ENCODE measurements at regions not wholly inside any gene's neighbourhood (a gene's known extent, or its start where the extent isn't known, plus 50 kb on each side); places are given as distances from the start of the nearest gene placed in this dataset.

GRCh38 chr4:77367638-77368037, 210.6 kb downstream of the CCNG2 start:
- DNase-seq (ENCODE audit: low read depth): no peak

DNA sequence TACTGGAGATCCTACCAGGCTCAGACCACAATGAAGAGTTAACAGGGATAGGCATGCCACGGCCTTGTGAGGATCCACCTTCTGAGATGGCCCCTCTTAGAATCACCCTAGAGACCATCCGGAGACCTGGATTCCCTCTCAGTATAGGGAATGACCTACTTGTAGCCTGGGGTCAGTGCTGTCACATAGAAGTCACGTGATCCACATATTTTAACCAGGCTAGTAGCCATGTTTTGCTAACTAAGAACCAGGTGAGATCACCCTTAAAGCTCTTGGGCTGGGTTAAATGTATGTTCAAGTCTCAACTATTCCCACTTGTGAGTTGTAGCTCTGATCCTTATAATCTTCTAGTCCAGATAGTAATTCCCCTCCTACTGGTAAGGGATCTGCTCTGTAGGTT, 215.4 kb downstream of the CCNG2 start:
- DNase-seq (ENCODE audit: low read depth): no peak

DNA sequence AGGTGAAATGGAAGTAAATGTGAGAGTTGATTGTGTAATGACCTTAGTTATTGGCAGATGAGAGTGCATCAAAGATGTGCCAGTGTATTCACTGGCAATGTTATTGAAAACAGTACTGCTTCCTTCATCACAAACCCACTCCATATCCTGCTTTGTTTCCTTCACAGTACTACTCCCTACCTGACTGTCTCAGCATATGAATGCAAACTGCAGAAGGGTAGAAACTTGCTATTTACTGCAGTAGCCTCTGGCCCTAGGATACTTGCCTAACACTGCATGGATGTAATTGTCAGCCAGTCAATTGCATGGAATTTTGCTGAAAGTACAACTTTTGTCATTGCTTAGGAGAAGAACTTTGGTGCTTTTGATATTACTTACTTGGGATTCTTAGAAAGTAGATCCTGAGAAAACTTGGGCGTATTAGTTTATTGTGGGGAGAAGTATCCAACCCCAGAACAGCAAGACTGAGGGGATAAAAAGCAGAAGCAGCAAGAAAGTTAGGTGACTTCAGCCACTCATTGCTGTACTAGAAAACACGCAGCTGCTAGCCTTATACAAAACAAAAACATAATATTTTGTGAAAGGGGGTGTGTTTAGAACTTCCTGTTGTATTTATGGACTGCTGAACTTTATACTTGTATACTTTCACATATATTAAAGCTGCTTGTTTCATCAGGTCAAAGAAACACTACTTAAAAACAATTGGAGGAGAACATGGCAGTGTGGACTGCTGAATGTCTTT, 219.0 kb downstream of the CCNG2 start:
- no peak for DNase-seq (ENCODE audit: low read depth)

DNA sequence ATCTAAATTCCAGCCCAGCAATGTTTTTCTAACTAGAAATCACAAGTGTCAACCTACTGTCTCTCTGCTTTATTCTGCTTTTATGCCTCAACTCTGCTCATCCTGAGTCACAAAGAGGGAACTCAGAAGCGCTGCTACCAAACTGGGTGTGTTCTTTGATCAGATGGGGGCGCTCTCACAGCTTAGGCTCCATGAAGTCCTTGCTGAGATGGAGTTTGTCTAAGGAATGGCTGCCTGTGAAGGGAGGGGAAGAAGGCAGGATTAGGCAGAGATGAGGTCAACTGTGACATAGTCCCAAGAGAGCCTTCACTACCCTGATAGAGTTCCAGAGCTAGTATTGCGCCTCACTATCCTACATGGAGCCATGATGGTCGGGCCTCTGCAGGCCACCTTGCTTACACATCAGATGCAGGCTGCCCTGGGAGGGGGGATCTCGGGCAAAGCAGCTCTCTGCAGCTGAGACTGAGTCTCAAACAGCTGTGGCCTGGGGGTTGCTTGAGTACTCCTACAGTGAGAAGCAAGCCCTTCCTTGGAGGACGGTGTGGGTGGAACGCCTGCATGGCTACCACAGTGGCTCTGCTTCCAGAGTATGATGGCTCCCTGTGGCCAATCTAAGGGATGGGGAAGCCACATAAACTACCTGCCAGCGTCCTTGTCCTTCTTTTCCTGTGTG, 219.9 kb downstream of the CCNG2 start:
- no peak for DNase-seq (ENCODE audit: low read depth)

DNA sequence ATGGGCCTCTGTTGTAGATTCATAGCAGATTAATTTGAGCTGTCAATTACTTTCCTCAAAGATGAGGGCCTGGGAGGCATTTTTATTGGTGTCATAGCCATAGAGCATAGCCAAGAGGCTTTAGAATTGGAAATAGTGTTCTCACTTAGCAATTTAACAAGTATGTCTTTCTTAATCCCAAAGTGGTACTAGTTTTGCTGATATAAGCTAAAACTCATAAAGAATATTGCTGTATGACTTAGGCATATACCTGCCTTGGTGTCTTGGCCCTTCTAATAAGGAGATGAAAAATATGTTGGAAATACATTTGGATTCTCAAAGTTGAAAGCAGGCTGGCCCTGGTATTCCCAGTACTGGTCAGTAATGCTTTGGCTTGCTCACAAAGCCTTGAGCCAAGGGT, 221.5 kb upstream of the CXCL13 start:
- no peak for DNase-seq (ENCODE audit: low read depth)

GRCh38 chr4:77385124-77385969, 220.3 kb upstream of the CXCL13 start:
- DNase-seq (ENCODE audit: low read depth): no peak

DNA sequence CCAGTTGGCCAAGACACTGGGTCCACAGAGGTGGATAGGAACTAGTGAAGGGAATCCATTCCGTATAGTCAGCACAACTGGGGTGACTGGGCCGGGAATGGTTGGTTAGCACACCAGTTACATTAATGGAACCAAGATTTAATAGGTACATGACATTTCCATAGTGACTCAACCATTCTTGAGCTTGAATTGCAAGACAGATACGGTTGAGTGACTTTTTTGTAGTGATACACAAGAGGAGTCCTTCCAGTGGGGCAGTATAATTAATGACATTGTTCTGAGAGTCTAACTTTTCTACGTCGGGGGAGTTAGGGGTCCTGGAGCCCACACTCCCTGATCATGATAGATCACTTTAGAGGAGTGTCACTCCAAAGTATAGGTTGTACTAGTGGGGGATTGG, 211.6 kb upstream of the CXCL13 start:
- no peak for DNase-seq (ENCODE audit: low read depth)

- DNase-seq (ENCODE audit: low read depth): no peak
Observed at GRCh38 chr4:77395481-77395880, 210.1 kb upstream of the CXCL13 start.

DNA sequence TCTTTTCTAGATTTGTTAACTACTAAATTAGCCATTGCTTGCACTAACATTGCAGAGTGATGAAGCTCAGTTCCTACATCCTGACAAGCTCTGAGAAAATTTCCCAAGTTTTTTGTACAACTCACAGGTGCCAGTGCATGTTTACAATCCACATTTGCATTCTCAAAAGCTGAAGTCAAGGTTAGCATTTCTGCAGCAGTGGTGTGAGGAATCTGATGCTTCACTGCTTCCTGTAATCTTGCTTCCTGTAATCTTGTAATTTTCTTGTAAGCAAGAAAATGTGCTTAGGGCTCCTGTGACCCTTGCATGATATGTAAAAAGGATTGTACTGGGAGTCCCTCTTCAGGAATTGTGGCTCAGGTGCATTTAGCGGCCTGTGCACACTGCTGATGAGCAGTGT, 207.4 kb upstream of the CXCL13 start:
- no peak for DNase-seq (ENCODE audit: low read depth)

DNA sequence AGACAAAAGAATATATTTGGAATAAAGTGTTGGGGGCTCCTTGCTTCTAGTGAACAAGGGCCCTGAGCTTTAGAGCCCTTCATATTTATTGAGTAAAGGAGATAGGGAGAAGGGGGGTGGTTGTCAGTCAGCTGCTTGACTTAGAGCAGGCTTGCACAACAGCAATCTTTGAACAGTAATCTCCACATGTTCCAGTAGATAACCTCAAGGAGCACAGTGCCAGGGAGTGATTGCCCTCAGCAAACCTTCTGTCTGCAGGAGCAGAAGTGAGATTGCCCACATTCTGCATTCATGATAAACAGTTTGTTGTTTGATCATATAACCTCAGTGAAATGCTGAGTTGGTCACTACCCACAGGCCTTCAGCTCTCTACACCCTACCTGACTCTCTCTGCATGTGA, 205.8 kb upstream of the CXCL13 start:
- no peak for DNase-seq (ENCODE audit: low read depth)

DNA sequence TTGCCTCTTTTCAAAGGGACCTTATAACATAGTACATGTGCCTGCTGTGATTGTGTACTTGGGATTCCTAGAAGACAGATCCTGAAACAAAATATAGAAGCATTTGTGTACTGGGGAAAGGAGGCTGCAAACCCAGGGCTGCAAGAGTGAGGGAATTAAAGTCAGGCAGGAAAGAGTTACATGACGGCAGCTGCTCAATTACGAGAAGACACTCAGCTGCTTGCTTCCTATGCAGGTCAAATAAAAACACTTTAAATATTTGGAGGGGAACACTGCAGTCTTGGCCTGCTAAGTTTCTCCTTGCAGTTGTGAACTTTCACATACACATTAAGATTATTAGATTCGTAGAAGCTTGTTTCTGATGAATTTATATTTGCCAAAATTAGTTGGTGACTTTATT, 191.9 kb upstream of the CXCL13 start:
- no peak for DNase-seq (ENCODE audit: low read depth)

- DNase-seq (ENCODE audit: low read depth): no peak
Observed at GRCh38 chr4:77415689-77416088, 189.9 kb upstream of the CXCL13 start.

DNA sequence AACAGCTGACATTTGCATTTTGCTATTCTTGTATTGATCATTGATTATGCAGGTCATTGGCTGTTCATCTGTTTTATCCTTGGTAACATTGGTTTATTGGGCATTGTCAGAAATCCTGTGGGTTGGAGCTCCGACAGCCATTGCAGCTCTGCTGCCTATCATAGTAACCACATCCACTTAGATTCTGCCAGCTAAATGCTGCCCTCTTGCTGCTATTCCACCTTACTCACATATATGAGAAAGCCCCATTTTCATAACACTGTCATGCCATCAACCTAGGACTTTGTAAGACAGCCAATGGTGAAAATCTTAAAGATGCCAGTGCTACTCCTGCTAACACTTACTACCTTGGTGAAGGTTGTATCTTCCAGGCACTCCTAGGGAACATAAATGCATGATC, 187.3 kb upstream of the CXCL13 start:
- no peak for DNase-seq (ENCODE audit: low read depth)

DNA sequence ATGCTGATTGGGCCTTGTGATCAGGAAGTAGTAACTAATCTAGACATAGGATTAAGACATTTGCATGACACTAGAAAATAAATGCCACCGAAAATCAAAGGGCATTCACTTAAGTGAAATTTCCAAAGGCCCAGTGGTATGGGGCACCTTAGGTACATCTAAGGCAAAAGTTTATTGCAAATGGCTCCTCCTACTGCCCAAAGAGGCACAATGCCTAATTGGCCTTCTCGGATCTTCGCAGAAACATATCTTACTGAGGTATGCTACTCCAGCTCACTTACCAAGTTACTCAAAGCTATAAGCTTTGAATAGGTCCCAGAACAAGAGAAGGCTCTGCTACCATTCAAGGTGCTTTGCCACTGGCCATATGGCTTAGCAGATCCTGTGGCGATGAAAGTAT, 174.8 kb upstream of the CXCL13 start:
- DNase-seq (ENCODE audit: low read depth): no peak

- DNase-seq (ENCODE audit: low read depth): no peak
Observed at GRCh38 chr4:77431546-77431945, 174.1 kb upstream of the CXCL13 start.

- no peak for DNase-seq (ENCODE audit: low read depth)
Observed at GRCh38 chr4:77432717-77433417, 172.8 kb upstream of the CXCL13 start.

- DNase-seq (ENCODE audit: low read depth): no peak
Observed at GRCh38 chr4:77433418-77433733, 172.2 kb upstream of the CXCL13 start.

- DNase-seq (ENCODE audit: low read depth): no peak
Observed at GRCh38 chr4:77434299-77435092, 171.1 kb upstream of the CXCL13 start.

DNA sequence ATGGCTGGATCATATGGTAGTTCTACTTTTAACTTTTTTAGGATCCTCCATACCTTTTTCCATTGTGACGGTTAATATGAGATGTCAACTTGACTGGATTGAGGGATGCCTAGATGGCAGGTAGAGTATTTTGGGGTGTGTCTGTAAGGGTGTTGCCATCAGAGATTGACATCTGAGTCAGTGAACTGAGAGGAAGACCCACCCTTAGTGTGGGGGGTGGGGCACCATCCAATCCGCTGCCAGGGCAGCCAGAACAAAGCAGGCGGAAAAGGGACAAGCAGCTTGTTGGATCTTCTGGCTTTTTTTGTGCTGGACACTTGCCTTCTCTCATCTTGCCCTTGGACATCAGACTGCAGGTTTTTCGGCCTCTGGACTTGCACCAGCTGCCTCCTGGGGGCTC, 168.5 kb upstream of the CXCL13 start:
- no peak for DNase-seq (ENCODE audit: low read depth)

GRCh38 chr4:77438549-77438948, 167.1 kb upstream of the CXCL13 start:
- no peak for DNase-seq (ENCODE audit: low read depth)

GRCh38 chr4:77443941-77444340, 161.7 kb upstream of the CXCL13 start:
- no peak for DNase-seq (ENCODE audit: low read depth)

GRCh38 chr4:77445823-77446222, 159.8 kb upstream of the CXCL13 start:
- no peak for DNase-seq (ENCODE audit: low read depth)
